VCaP (cell line): ENCODE measurements at regions not wholly inside any gene's neighbourhood (a gene's known extent, or its start where the extent isn't known, plus 50 kb on each side); places are given as distances from the start of the nearest gene placed in this dataset.
"Not testable (repeated sequence)": the region's sequence is repeated elsewhere in the genome, so short reads cannot be mapped to it uniquely, and the experiment has no call there.

ENCODE experiments used
- H3K27ac ChIP-seq: fragments of 450-650 bp; 2 replicates; pipeline ENCODE4 v1.5.1; 2017
- CTCF ChIP-seq: fragments of 450-650 bp; conservative IDR thresholded peaks from 2 replicates; pipeline ENCODE4 v1.5.1; 2017; ENCODE audit warnings: mild to moderate bottlenecking, moderate library complexity

- not testable (repeated sequence) for H3K27ac ChIP-seq
Observed at GRCh38 chr6:86872810-86873209, 64.5 kb upstream of the HTR1E start.

GRCh38 chr6:86871681-86872080 is 65.6 kb upstream of the HTR1E start:
- no peak overlapping the region for H3K27ac ChIP-seq
- no peak for TF ChIP-seq CTCF

- no peak for TF ChIP-seq CTCF
- no peak overlapping the region for H3K27ac ChIP-seq
Observed at GRCh38 chr6:86869500-86869899, 67.8 kb upstream of the HTR1E start.

GRCh38 chr6:86859513-86859912 is 77.8 kb upstream of the HTR1E start:
- TF ChIP-seq CTCF, result peak; percentile 42; the same call in 1 of the 2 replicates
- no peak overlapping the region for H3K27ac ChIP-seq

GRCh38 chr6:86858970-86859369 is 78.4 kb upstream of the HTR1E start:
- no peak for TF ChIP-seq CTCF

GRCh38 chr6:86857783-86858182 is 79.5 kb upstream of the HTR1E start:
- TF ChIP-seq CTCF, result no peak
- H3K27ac ChIP-seq, result no peak overlapping the region

More at GRCh38 chr6:86858970-86859369, 78.4 kb upstream of the HTR1E start:
- H3K27ac ChIP-seq, result no peak overlapping the region

GRCh38 chr6:86856937-86857563 is 80.3 kb upstream of the HTR1E start:
- TF ChIP-seq CTCF, result peak; percentile 87

GRCh38 chr6:86856379-86856778 is 80.9 kb upstream of the HTR1E start:
- TF ChIP-seq CTCF, result no peak
- peak overlapping the region; percentile 48 for H3K27ac ChIP-seq

More at GRCh38 chr6:86856937-86857563, 80.3 kb upstream of the HTR1E start:
- H3K27ac ChIP-seq, result peak overlapping the region; percentile 48
